Middle frontal gyrus (tissue), 1 donor: ENCODE measurements at regions not wholly inside any gene's neighbourhood (a gene's known extent, or its start where the extent isn't known, plus 50 kb on each side); places are given as distances from the start of the nearest gene placed in this dataset.

Experiments
- DNase-seq: peaks from one replicate; pipeline ENCODE4 v3.0.0-alpha.2; 2015; ENCODE audit warnings: low spot score; ENCODE audit errors: extremely low spot score

- no peak for DNase-seq
These were observed 328.6 kb upstream of the JARID2 start for GRCh38 chr6:14917109-14917910.

- DNase-seq = no peak
These were observed 327.5 kb upstream of the JARID2 start for GRCh38 chr6:14918200-14918907.

- DNase-seq = no peak
These were observed 326.7 kb upstream of the JARID2 start for GRCh38 chr6:14919038-14919670.

- no peak for DNase-seq
These were observed 325.6 kb upstream of the JARID2 start for GRCh38 chr6:14920276-14920675.

GRCh38 chr6:14921170-14921569 is 324.7 kb upstream of the JARID2 start:
- DNase-seq = no peak

GRCh38 chr6:14921878-14922671 is 323.8 kb upstream of the JARID2 start:
- DNase-seq = no peak

GRCh38 chr6:14922706-14923460 is 323.0 kb upstream of the JARID2 start:
- no peak for DNase-seq

GRCh38 chr6:14924126-14925024 is 321.5 kb upstream of the JARID2 start:
- DNase-seq = no peak

GRCh38 chr6:14925025-14925698 is 320.7 kb upstream of the JARID2 start:
- no peak for DNase-seq

- DNase-seq = no peak
These were observed 320.2 kb upstream of the JARID2 start for GRCh38 chr6:14925699-14926026.

- DNase-seq = no peak
These were observed 318.5 kb upstream of the JARID2 start for GRCh38 chr6:14927398-14927797.

- no peak for DNase-seq
These were observed 316.6 kb upstream of the JARID2 start for GRCh38 chr6:14929291-14929690.

GRCh38 chr6:14930366-14930989 is 315.4 kb upstream of the JARID2 start:
- DNase-seq = no peak

- DNase-seq = peak; percentile 14
These were observed 313.2 kb upstream of the JARID2 start for GRCh38 chr6:14932485-14933182.

- no peak for DNase-seq
These were observed 312.7 kb upstream of the JARID2 start for GRCh38 chr6:14933183-14933544.

- no peak for DNase-seq
These were observed 311.9 kb upstream of the JARID2 start for GRCh38 chr6:14934013-14934412.

- DNase-seq = no peak
These were observed 311.0 kb upstream of the JARID2 start for GRCh38 chr6:14934844-14935243.

- DNase-seq = no peak
These were observed 309.0 kb upstream of the JARID2 start for GRCh38 chr6:14936861-14937260.
